Liver (tissue), 3 donors: ENCODE measurements at regions not wholly inside any gene's neighbourhood (a gene's known extent, or its start where the extent isn't known, plus 50 kb on each side); places are given as distances from the start of the nearest gene placed in this dataset.

Source experiments
- EGR1 ChIP-seq, 2 donors: IDR thresholded peaks; 2 replicates each; pipeline ENCODE4 v1.6.1; 2016 to 2018; ENCODE audit warnings: antibody characterized with exemption in 2 of 2, low read depth in 2 of 2
- GABPA ChIP-seq, 2 donors: IDR thresholded peaks in 1 of 2; conservative IDR thresholded peaks in 1 of 2; 2 replicates each; pipeline ENCODE4 v1.6.1; 2016; ENCODE audit warnings: antibody characterized with exemption in 2 of 2, mild to moderate bottlenecking in 1 of 2, moderate library complexity in 1 of 2
- JUND ChIP-seq, 2 donors: IDR thresholded peaks; 2 replicates each; pipeline ENCODE4 v1.6.1; 2016; ENCODE audit warnings: antibody characterized with exemption in 2 of 2
- RAD21 ChIP-seq, 2 donors: IDR thresholded peaks; 2 replicates each; pipeline ENCODE4 v1.6.1; 2016; ENCODE audit warnings: antibody characterized with exemption in 2 of 2, mild to moderate bottlenecking in 2 of 2
- RXRA ChIP-seq, 2 donors: IDR thresholded peaks; 2 replicates each; pipeline ENCODE4 v1.6.1; 2017 to 2018; ENCODE audit warnings: antibody characterized with exemption in 2 of 2, mild to moderate bottlenecking in 1 of 2
- SP1 ChIP-seq: IDR thresholded peaks from 2 replicates; pipeline ENCODE4 v1.6.1; 2018; ENCODE audit warnings: antibody characterized with exemption, mild to moderate bottlenecking
- TAF1 ChIP-seq: conservative IDR thresholded peaks from 2 replicates; pipeline ENCODE4 v1.6.1; 2016; ENCODE audit warnings: antibody characterized with exemption, mild to moderate bottlenecking
- YY1 ChIP-seq: IDR thresholded peaks from 2 replicates; pipeline ENCODE4 v1.6.1; 2016; ENCODE audit warnings: antibody characterized with exemption, mild to moderate bottlenecking
- TF ChIP-seq, protein P1 (sequence below): fragments of 150-350 bp; IDR thresholded peaks from 2 replicates; pipeline ENCODE4 v1.5.1; 2017; ENCODE audit warnings: improper control_type of control experiment, low read depth, low read length; ENCODE audit not compliant: missing input control
- TF ChIP-seq, protein P2 (sequence below): IDR thresholded peaks from 2 replicates; pipeline ENCODE4 v1.6.1; 2016; ENCODE audit warnings: antibody characterized with exemption, mild to moderate bottlenecking
- TF ChIP-seq, protein P3 (sequence below): IDR thresholded peaks from 2 replicates; pipeline ENCODE4 v1.6.1; 2016; ENCODE audit warnings: antibody characterized with exemption
- TF ChIP-seq, protein P4 (sequence below): IDR thresholded peaks from 2 replicates; pipeline ENCODE4 v1.6.1; 2016; ENCODE audit warnings: antibody characterized with exemption
- donor health status: healthy.
- donor health status: healthy.

DNA sequence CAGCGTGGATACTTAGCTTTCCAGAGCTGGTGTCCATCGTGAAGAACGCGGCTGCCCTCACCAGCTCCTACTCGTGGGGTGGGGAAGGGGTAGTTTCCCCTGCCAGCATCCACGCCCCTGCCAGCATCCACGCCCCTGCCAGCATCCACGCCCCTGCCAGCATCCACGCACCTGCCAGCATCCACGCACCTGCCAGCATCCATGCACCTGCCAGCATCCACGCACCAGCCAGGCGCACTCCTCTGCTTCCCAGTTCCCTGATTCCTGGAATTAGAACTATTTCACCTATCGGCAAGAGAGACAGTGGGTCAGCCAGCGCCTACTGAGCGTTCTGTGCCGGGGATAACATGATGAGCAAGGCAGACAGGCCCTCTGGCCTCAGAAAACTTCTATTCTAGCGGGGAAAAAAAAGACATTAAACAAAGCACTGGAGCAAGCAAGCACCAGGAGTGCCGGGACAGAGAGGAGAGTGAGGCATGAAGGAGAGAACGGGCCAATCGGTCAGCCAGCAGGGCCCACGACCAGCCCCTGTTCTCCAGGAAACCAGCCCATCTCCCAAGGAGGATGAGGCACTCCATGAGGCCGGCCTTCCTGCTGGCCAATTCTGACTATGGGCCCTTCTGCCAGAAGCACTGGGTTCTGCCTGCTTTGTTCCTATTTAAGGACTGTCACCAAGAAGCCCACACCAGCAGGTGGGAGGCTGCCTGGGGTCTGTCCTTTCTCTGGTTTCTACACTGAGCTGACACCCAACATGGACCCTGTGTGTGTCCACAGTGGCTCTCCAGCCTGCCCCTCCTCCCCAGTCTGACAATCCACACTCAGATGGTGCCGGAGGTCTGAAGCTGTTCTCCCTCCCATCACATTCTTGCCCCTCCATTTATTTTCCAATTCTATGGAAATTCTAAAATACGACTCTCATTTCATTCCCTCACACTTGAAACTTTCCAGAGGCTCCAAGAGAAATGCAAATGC is 78.4 kb upstream of the SALL3 start:
- TF ChIP-seq, protein P1, sequence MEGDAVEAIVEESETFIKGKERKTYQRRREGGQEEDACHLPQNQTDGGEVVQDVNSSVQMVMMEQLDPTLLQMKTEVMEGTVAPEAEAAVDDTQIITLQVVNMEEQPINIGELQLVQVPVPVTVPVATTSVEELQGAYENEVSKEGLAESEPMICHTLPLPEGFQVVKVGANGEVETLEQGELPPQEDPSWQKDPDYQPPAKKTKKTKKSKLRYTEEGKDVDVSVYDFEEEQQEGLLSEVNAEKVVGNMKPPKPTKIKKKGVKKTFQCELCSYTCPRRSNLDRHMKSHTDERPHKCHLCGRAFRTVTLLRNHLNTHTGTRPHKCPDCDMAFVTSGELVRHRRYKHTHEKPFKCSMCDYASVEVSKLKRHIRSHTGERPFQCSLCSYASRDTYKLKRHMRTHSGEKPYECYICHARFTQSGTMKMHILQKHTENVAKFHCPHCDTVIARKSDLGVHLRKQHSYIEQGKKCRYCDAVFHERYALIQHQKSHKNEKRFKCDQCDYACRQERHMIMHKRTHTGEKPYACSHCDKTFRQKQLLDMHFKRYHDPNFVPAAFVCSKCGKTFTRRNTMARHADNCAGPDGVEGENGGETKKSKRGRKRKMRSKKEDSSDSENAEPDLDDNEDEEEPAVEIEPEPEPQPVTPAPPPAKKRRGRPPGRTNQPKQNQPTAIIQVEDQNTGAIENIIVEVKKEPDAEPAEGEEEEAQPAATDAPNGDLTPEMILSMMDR, result no peak
- TF ChIP-seq, protein P2, sequence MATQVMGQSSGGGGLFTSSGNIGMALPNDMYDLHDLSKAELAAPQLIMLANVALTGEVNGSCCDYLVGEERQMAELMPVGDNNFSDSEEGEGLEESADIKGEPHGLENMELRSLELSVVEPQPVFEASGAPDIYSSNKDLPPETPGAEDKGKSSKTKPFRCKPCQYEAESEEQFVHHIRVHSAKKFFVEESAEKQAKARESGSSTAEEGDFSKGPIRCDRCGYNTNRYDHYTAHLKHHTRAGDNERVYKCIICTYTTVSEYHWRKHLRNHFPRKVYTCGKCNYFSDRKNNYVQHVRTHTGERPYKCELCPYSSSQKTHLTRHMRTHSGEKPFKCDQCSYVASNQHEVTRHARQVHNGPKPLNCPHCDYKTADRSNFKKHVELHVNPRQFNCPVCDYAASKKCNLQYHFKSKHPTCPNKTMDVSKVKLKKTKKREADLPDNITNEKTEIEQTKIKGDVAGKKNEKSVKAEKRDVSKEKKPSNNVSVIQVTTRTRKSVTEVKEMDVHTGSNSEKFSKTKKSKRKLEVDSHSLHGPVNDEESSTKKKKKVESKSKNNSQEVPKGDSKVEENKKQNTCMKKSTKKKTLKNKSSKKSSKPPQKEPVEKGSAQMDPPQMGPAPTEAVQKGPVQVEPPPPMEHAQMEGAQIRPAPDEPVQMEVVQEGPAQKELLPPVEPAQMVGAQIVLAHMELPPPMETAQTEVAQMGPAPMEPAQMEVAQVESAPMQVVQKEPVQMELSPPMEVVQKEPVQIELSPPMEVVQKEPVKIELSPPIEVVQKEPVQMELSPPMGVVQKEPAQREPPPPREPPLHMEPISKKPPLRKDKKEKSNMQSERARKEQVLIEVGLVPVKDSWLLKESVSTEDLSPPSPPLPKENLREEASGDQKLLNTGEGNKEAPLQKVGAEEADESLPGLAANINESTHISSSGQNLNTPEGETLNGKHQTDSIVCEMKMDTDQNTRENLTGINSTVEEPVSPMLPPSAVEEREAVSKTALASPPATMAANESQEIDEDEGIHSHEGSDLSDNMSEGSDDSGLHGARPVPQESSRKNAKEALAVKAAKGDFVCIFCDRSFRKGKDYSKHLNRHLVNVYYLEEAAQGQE, result no peak
- TF ChIP-seq SP1 (no peak), YY1 (no peak), RAD21 (IDR thresholded peaks at IDR 0.05) (no peak), RXRA (IDR thresholded peaks at IDR 0.05) (no peak), TAF1 (no peak), JUND (IDR thresholded peaks at IDR 0.05) (no peak), GABPA (IDR thresholded peaks at IDR 0.05 in 1 of 2, conservative IDR thresholded peaks at IDR 0.05 in 1 of 2) (no peak), EGR1 (IDR thresholded peaks at IDR 0.05; ENCODE audit: low read depth in 2 of 2) (no peak)
- TF ChIP-seq, protein P3, sequence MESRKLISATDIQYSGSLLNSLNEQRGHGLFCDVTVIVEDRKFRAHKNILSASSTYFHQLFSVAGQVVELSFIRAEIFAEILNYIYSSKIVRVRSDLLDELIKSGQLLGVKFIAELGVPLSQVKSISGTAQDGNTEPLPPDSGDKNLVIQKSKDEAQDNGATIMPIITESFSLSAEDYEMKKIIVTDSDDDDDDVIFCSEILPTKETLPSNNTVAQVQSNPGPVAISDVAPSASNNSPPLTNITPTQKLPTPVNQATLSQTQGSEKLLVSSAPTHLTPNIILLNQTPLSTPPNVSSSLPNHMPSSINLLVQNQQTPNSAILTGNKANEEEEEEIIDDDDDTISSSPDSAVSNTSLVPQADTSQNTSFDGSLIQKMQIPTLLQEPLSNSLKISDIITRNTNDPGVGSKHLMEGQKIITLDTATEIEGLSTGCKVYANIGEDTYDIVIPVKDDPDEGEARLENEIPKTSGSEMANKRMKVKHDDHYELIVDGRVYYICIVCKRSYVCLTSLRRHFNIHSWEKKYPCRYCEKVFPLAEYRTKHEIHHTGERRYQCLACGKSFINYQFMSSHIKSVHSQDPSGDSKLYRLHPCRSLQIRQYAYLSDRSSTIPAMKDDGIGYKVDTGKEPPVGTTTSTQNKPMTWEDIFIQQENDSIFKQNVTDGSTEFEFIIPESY, result no peak
- TF ChIP-seq, protein P4, sequence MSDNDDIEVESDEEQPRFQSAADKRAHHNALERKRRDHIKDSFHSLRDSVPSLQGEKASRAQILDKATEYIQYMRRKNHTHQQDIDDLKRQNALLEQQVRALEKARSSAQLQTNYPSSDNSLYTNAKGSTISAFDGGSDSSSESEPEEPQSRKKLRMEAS, result no peak
